ENCODE measurements at regions not wholly inside any gene's neighbourhood (a gene's known extent, or its start where the extent isn't known, plus 50 kb on each side); places are given as distances from the start of the nearest gene placed in this dataset.

GRCh38 chr7:96596120-96596826 lies 113.4 kb downstream of the SEM1 start:
- no peak overlapping the region for H3K4me3 ChIP-seq
- peak in 1 of 2 donors; percentile 50 for DNase-seq
- H3K36me3 ChIP-seq, result no peaks in the 10 kb centered on the region
- TF ChIP-seq CTCF (IDR thresholded peaks at IDR 0.05) (no peak), POLR2A (IDR thresholded peaks at IDR 0.05) (no peak), EP300 (IDR thresholded peaks at IDR 0.05) (no peak), POLR2AphosphoS5 (IDR thresholded peaks at IDR 0.05) (no peak)
- peaks cover 0 to 14% (median 4%) of the 10 kb centered on the region in 4 donors for H3K4me1 ChIP-seq
- no peaks in the 10 kb centered on the region for H3K27me3 ChIP-seq
- intact Hi-C loops (cut with DNase I; ENCODE audit: low total_unique reads), result no loop called here
- H3K27ac ChIP-seq, result no peak overlapping the region
- 20 to 37% (median 27%) methylated on average over 6 of the region's 6 CpGs for WGBS, 5 donors
- no peaks in the 10 kb centered on the region for H3K9me3 ChIP-seq

DNA sequence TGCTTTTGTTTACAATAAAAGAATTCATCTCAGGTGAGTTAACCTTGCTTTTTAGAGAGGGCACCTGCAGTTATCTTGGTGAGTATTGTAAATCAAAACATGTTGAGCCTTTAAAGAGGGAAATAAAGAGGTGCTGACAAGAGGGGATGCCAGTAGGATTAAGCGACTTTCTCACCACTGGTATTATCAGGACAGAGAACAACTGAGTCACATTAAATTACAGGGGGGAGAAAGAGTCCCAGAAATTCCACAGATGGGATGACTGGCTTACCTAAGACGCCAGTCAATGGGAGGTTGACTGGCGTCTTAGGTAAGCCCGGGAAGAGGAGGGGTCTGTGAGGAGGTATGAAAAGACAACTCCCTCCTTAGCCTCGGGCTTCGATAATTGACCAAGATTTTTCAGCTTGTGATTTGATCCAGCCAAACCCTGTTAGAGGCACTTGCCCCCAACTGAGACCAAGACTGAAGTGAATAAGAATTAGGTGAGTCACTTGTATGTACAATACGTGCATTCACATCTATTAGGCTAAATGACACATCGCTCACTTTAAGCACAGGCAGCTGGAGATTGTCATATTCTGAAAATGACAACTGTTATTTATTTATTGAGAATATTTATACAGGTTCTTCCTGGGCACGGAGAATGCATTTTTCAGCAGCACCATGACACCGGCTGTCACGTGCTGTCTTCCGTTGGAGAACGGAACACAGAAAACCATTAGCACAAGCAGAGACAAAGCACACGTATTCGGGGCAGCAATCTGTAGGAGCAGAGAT lies 117.6 kb downstream of the SEM1 start:
- Histone ChIP-seq H3K27me3 (no peaks in the 10 kb centered on the region), H3K9me3 (no peaks in the 10 kb centered on the region), H3K27ac (no peak overlapping the region), H3K4me1 (peaks cover 0 to 13% (median 4%) of the 10 kb centered on the region in 4 donors), H3K36me3 (no peaks in the 10 kb centered on the region), H3K4me3 (no peak overlapping the region)
- 49 to 65% (median 61%) methylated on average over 14 to 15 of the region's 15 CpGs for WGBS, 5 donors
- no peak for DNase-seq
- intact Hi-C loops (cut with DNase I; ENCODE audit: low total_unique reads), result no loop called here
- TF ChIP-seq POLR2AphosphoS5 (IDR thresholded peaks at IDR 0.05) (no peak), CTCF (IDR thresholded peaks at IDR 0.05) (no peak), POLR2A (IDR thresholded peaks at IDR 0.05) (no peak), EP300 (IDR thresholded peaks at IDR 0.05) (no peak)

- WGBS, 5 donors, result 33 to 45% (median 40%) methylated on average over 4 of the region's 4 CpGs
- TF ChIP-seq EP300 (IDR thresholded peaks at IDR 0.05) (no peak), POLR2AphosphoS5 (IDR thresholded peaks at IDR 0.05) (no peak), CTCF (IDR thresholded peaks at IDR 0.05) (no peak), POLR2A (IDR thresholded peaks at IDR 0.05) (no peak)
- Histone ChIP-seq H3K9me3 (no peaks in the 10 kb centered on the region), H3K4me1 (peaks cover 0 to 5% (median under 1%) of the 10 kb centered on the region in 4 donors), H3K36me3 (no peaks in the 10 kb centered on the region), H3K27ac (no peak overlapping the region), H3K27me3 (no peaks in the 10 kb centered on the region), H3K4me3 (no peak overlapping the region)
- DNase-seq, result no peak
- intact Hi-C loops (cut with DNase I; ENCODE audit: low total_unique reads), result no loop called here
Measured at GRCh38 chr7:96591159-96591899, 118.3 kb downstream of the SEM1 start.

GRCh38 chr7:96589038-96589437 lies 120.6 kb downstream of the SEM1 start:
- H3K27me3 ChIP-seq, result no peaks in the 10 kb centered on the region
- intact Hi-C loops (cut with DNase I; ENCODE audit: low total_unique reads), result no loop called here

More at GRCh38 chr7:96589038-96589437, 120.6 kb downstream of the SEM1 start:
- Histone ChIP-seq H3K36me3 (no peaks in the 10 kb centered on the region), H3K4me3 (no peak overlapping the region), H3K27ac (no peak overlapping the region), H3K9me3 (no peaks in the 10 kb centered on the region), H3K4me1 (no peaks in the 10 kb centered on the region)
- no peak for DNase-seq
- TF ChIP-seq POLR2AphosphoS5 (IDR thresholded peaks at IDR 0.05) (no peak), CTCF (IDR thresholded peaks at IDR 0.05) (no peak), EP300 (IDR thresholded peaks at IDR 0.05) (no peak), POLR2A (IDR thresholded peaks at IDR 0.05) (no peak)
- WGBS, 5 donors, result 85 to 96% (median 89%) methylated on average over 4 to 5 of the region's 5 CpGs

Measured in stomach (tissue), 8 donors.